ENCODE measurements at regions not wholly inside any gene's neighbourhood (a gene's known extent, or its start where the extent isn't known, plus 50 kb on each side); places are given as distances from the start of the nearest gene placed in this dataset.

- no peak for ATAC-seq
- TF ChIP-seq ZC3H10 (CRISPR knock-in tag; IDR thresholded peaks at IDR 0.05), result no peak
- no peak for TF ChIP-seq CREB5 (CRISPR knock-in tag; IDR thresholded peaks at IDR 0.05; ENCODE audit: low read depth)
- TF ChIP-seq PATZ1 (CRISPR knock-in tag; IDR thresholded peaks at IDR 0.05; ENCODE audit: borderline replicate concordance), result no peak
- TF ChIP-seq ZNF565 (CRISPR knock-in tag; conservative IDR thresholded peaks at IDR 0.05; ENCODE audit: low read depth), result no peak
- no peak for TF ChIP-seq ESRRG (CRISPR knock-in tag; IDR thresholded peaks at IDR 0.05)
- no peak for TF ChIP-seq TCF4 (CRISPR knock-in tag; IDR thresholded peaks at IDR 0.05; ENCODE audit: borderline replicate concordance)
- no peak for TF ChIP-seq ZFP30 (CRISPR knock-in tag; IDR thresholded peaks at IDR 0.05)
Measured at GRCh38 chr7:93817526-93817925, 73.0 kb downstream of the TFPI2 start.

- no peak for TF ChIP-seq ZNF8 (CRISPR knock-in tag; IDR thresholded peaks at IDR 0.05)
- no peak for TF ChIP-seq PATZ1 (CRISPR knock-in tag; IDR thresholded peaks at IDR 0.05; ENCODE audit: borderline replicate concordance)
- TF ChIP-seq POU6F1 (CRISPR knock-in tag; IDR thresholded peaks at IDR 0.05; ENCODE audit: borderline replicate concordance, low read depth), result no peak
- no peak for TF ChIP-seq ZFP30 (CRISPR knock-in tag; IDR thresholded peaks at IDR 0.05)
- no peak for TF ChIP-seq CSRNP3 (CRISPR knock-in tag; IDR thresholded peaks at IDR 0.05)
- TF ChIP-seq ZFP3 (CRISPR knock-in tag; IDR thresholded peaks at IDR 0.05), result no peak
- no peak for TF ChIP-seq ZNF565 (CRISPR knock-in tag; conservative IDR thresholded peaks at IDR 0.05; ENCODE audit: low read depth)
- TF ChIP-seq BACH2 (CRISPR knock-in tag; IDR thresholded peaks at IDR 0.05; ENCODE audit: borderline replicate concordance), result no peak
- no peak for TF ChIP-seq TSHZ2 (CRISPR knock-in tag; IDR thresholded peaks at IDR 0.05)
- TF ChIP-seq ARNTL (CRISPR knock-in tag; IDR thresholded peaks at IDR 0.05; ENCODE audit: borderline replicate concordance, low read depth), result no peak
- TF ChIP-seq ESRRG (CRISPR knock-in tag; IDR thresholded peaks at IDR 0.05), result no peak
- TF ChIP-seq CREB5 (CRISPR knock-in tag; IDR thresholded peaks at IDR 0.05; ENCODE audit: low read depth), result no peak
- TF ChIP-seq OSR1 (CRISPR knock-in tag; IDR thresholded peaks at IDR 0.05), result no peak
- no peak for TF ChIP-seq RARB (CRISPR knock-in tag; IDR thresholded peaks at IDR 0.05)
- no peak for TF ChIP-seq PPARA (CRISPR knock-in tag; IDR thresholded peaks at IDR 0.05; ENCODE audit: borderline replicate concordance)
- no peak for ATAC-seq
Measured at GRCh38 chr7:93817004-93817403, 73.5 kb downstream of the TFPI2 start.

Measured in SK-N-SH treated with all-trans-retinoic acid at 6 μM for 48 hours (cell line).